HG02884 (cell line): ENCODE measurements at regions not wholly inside any gene's neighbourhood (a gene's known extent, or its start where the extent isn't known, plus 50 kb on each side); places are given as distances from the start of the nearest gene placed in this dataset.

Source experiments
- ATAC-seq: cut with Tn5 transposase; IDR thresholded peaks from one replicate; pipeline ENCODE4 v1.9.1; 2021; ENCODE audit warnings: mild to moderate bottlenecking, moderate library complexity; ENCODE audit not compliant: unreplicated experiment

- no peak for ATAC-seq
These were observed 561.0 kb upstream of the TNP1 start for GRCh38 chr2:217420854-217421253.

DNA sequence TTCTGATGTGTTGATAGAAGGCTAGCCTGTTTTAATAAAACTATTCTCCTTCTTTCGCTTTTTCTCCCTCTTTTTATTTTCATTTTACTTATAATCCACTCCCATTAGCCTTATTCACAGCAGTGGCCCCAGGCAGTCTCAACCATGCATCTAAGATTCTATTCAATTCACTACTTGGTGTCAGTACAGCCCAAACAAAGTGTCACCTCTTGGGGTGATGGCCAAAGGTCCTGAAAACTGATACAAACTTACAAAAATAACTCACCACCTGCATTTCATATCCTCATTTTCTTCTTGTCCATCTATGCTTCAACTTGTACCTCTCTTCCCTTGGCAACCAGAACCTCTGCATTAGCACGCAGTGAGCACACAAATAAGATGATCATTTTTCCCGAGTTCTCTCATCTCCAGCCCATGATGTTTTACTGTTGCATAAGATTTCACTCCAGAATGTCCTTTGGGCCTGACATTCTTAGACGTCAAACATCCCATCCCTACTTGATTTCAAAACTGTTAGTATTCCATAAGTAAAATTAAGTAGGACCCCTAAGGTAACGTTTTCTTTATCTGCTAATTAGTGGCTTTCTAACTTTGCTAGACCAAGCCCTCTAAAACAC, 559.3 kb upstream of the TNP1 start:
- ATAC-seq, result no peak

DNA sequence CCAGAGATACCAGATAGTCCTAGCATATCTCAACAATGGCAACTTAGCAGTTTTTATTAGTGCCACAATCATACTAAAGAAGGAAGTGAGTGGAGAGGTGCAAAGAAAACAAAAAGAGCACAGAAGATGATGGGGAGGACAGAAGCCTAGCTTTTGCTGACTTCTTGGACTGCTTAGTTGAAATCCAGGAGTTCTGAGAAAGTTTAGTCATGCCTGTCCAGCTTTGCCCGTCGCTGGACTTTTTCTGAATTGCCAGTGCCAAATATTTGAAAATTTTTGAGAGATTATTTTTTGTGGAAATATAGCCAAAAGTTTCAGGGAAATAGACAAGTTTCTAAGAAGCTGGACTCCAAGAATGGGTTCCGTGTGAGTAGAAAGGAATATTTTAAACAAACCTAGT, 558.7 kb upstream of the TNP1 start:
- no peak for ATAC-seq

GRCh38 chr2:217418090-217418489, 558.2 kb upstream of the TNP1 start:
- no peak for ATAC-seq

- ATAC-seq, result no peak
These were observed 557.7 kb upstream of the TNP1 start for GRCh38 chr2:217417536-217417935.

DNA sequence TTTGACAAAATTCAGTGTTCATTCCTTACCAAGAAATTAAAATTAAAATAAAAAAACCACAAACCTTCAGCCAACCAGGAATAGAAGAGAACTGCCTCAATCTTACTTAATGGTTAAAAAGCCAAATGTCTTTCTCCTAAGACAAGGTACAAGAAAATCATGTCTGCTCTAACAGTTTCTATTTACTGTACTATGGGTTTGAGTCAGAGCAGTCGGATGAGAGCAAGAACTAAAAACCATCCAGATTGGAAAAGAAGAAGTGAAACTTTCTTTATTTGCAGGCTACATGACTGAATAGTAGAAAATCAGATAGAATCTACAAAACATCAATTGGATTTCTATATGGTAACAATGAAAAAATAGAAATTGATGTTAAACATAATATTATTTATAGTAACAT, 555.5 kb upstream of the TNP1 start:
- peak; percentile 95 for ATAC-seq

DNA sequence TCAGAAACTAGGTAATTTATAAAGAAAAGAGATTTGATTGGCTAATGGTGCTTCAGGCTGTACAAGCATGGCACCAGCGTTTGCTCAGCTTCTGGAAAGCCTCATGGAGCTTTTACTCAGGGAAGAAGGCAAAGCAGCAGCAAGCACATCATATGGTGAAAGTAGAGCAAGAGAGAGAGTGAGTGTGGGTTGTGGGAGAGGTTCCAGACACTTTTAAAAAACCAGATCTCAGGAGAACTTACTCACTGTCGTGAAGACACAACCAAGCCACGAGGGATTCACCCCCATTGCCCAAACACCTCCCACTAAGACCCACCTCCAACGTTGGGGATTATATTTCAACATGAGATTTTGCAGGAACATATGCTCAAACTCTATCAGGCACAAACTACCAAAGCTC, 554.6 kb upstream of the TNP1 start:
- no peak for ATAC-seq

DNA sequence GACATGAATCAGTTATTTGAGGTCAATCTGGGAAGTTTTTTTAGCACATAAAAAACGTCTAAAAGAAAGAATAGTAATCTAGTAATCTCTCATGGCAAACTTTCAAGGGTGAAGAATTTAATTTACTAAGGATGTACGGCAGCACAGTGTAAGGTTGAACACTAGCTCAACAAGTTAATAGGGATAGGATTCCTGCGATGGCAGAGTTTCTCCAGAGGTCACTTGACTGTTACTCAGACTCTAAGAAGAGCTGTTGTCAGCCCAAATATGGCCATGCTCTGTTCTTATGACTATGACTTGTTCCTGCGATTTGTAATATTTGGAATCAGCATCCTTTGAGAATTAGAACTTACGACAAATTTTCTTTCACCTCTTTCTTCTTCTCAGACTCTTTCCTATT, 553.3 kb upstream of the TNP1 start:
- no peak for ATAC-seq

DNA sequence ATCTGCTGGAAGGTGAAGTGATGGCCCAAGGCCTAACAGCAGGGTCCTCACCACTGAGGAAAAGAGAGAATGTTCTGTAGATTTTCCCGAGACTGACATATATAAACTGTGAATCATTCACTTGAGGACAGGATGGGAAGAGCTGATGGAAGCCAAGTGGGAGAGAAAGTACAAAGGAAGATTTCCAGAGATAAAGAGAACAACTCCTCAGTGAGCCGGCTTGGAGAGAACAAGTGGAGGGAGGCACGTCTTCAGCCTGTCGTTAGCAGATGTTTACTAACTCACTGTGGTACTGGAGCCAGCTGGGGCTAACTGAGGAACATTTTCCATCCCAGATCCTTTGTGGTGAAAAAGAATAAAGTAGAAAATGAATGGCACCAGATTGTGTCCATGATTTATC, 552.9 kb upstream of the TNP1 start:
- ATAC-seq, result no peak

DNA sequence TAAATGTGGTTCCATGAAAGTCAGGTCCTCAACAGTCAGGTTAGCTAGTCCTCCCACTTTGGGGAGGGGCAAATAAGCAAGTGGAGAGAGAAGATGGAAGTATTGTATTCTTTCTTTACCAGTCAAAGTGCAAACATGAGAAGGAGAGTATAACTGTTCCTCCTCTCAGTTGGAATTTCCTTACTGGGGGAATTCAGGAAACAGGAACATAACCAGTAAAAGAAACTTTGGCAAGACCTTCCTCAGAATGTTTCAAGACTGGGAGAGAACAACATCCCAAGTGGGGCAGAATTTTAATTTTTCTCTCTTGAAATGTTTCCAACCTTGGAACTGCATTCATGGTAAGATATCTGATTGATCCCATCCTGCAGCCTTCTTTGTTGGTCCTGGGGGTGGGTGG, 552.4 kb upstream of the TNP1 start:
- ATAC-seq, result no peak

DNA sequence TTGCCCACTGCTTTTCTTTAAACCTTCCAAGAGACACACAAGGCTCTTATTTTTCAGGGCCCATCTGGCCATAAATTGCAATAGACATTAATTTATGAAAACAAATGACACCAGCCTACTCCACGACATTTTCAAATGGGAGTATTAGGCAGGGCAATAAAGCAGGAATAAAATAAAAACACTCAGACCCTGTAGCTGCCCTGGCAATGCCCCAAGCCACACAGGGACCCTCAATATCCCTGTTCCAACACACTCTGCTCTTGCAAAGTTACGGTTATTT, 550.8 kb upstream of the TNP1 start:
- ATAC-seq, result no peak

DNA sequence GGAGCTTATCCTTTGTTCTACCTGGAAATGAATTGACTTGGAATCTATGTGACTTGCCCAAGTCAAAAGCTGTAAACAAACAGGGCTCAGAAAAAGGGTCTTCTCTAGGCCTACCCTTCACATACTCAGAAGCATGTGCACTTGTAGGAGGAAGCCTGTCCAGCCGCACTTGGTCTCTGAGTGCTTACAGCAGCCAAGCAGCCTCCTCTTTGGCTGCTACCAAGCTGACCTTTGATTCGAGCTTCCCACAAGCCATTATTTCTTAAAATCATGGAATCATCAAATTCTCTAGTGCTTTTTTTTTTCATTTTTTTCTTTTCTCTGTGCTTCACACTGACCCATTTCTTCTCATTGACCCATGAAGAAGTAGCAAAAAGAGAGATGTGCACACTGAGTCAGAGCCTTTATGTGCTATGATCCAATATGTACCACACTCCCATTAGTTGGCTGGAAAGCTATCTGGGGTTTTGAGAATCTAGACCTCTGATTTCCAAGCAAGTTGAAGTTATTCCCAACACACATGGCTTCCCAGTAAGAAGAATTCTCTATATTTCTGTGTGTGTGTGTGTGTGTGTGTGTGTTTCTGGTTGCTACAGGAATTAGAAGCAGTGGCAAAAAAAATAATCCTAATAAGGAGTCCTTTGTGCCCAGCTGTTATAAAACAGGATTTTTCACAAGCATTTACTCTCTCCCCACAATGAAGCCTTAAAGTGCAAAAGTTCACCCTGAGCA, 550.3 kb upstream of the TNP1 start:
- no peak for ATAC-seq

DNA sequence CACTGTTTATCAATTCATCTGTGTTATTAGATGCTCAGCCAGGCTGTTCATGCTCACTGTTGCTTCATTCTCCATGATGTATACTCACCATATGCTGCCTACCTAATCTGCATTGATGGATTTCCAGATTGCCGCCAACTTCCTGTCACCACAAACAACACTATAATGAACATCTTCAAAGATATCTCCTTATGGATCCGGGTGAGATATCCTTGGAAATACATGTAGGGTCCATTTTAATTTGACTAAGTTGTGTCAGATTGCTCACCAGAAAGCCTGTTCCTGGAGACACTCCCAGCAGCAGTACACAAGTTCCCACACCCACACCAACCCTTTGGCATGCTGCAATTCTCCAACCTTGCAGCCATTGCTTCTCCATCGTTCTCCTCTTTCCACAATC, 547.5 kb upstream of the TNP1 start:
- ATAC-seq, result no peak

GRCh38 chr2:217404236-217404760, 544.4 kb upstream of the TNP1 start:
- ATAC-seq, result no peak

- no peak for ATAC-seq
These were observed 543.0 kb upstream of the TNP1 start for GRCh38 chr2:217402761-217403383.

DNA sequence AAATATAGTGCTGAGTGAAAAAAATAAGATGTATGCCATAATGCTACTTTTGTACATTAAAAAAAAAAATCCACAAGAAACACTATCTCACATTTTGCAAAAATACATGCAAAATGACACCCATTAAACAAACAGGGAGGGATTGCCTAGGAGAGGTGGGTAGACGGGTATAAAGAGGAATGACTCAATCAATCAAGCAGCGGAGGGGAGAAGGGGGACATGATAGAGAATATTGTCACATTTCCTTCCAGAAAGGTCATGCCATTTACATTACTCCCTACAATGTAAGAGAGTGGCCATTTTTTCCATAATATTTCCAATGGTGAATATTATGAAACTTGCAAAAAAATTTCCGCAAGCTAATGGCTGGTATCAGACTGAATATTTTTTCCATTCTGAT, 542.3 kb upstream of the TNP1 start:
- ATAC-seq, result no peak

- no peak for ATAC-seq
These were observed 539.4 kb upstream of the TNP1 start for GRCh38 chr2:217399291-217399690.

DNA sequence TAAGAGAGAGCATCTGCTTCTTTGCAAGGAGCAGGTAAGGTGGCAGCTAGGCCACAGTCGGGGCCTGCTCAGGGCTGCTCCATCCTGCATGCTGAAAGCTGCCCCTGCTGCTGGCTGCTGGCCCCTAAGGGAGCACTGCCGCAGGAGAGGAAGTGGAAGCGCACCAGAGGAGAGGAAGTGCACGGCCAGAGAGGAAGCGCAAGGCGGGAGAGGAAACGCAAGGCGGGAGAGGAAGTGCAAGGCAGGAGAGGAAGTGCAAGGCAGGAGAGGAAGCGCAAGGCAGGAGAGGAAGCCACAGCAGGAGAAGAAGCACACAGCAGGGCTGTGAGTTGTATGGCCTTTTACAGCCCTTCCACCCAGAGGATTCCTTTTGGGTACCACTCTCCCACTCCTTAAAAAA, 539.0 kb upstream of the TNP1 start:
- no peak for ATAC-seq

- ATAC-seq, result no peak
These were observed 538.2 kb upstream of the TNP1 start for GRCh38 chr2:217398101-217398500.

GRCh38 chr2:217396586-217396985, 536.7 kb upstream of the TNP1 start:
- no peak for ATAC-seq

- no peak for ATAC-seq
These were observed 536.3 kb upstream of the TNP1 start for GRCh38 chr2:217396165-217396564.
